Activated CD8-positive, alpha-beta memory T cell treated with anti-CD3 and anti-CD28 coated beads for 1 hour (primary cell): ENCODE measurements at regions not wholly inside any gene's neighbourhood (a gene's known extent, or its start where the extent isn't known, plus 50 kb on each side); places are given as distances from the start of the nearest gene placed in this dataset.

Experiments used
- DNase-seq, 2 donors: peaks; one replicate each; pipeline ENCODE4 v3.0.0-alpha.2; 2020; ENCODE audit warnings: low read depth in 1 of 2; ENCODE audit errors: extremely low read depth in 1 of 2

DNA sequence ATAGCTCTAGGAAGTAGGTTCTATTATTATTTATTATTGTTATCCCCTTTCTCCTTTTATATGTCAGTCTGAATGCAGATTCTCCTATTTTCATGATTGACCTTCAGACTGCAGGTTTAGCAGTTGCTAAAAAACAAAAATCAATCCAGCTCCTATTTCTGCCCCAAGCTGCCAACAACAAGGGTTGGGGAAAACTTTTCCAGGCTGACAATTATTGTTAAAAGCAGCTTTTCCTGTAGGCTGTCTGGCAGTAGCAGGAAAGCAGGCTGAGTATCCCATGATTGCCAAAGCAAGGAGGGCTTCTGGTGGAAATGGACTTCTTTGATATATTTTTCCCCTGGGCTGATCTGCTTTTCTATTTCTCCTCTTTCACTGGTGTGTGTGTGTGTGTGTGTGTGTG, 78.0 kb upstream of the CTLA4 start:
- no peak for DNase-seq

DNA sequence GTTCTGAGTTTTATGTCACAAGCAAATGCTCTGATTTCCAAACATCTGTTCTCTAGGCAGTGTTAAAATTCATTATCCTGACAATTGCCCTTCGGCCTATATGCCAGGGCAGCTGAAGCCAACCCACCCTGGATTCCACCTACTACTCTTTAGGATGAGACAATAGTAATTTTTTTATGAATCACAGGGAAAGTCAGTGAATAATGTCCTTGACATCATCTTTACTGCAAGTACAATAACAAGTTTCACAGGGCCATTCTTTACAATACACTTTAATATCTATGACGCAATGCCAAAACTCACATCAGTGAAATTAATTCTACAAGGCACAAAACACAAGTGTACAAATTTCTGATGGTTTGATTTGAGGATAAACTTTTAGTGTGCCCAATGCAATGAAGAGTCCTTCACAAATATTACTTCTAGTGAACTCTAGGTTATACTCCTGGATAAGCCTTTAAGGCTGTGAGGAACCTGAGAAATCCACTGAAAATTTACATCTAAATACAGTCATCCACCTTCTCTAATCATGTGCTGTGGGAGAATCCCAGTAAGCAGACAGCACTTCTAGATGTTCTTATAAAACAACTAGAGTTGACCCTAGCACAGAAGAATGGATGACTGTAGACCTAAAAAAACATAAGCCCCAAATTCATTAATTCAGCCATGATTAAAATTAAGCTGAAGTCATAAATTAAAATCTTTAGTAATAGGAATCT, 77.3 kb upstream of the CTLA4 start:
- DNase-seq, result no peak

DNA sequence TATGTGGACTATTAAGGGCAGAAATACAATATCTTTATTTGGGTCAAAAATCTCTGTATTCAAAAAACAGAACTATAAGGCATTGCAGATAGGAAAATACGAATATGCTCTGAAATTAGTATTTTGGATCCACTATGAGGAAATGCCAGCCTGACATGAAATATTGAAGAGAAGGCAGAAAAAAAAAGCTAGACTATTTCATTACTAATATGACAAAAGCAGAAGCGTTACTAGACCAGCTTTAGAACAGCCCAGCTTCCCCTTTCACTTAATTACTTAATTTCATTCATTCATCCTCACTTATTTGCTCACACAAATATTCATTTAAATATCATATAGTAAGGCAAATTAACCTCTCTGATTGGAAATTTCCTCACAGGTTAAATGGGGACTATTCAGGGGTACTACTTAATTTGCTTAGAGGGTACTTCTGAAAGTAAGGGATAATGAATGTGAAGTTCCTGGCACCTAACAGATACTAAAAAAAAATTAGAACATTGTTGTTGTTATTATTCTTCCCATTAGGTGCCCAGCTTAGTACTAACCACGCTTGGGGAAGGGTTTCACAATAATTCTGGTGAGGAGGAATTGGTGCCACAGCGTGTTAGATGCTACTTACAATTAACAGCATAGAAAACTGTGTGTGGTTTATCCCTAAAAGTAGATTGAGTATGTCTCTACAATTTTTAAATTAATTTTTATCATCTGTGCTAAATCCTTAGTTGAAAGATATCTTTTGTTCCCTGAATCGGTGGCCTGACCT, 71.1 kb upstream of the CTLA4 start:
- no peak for DNase-seq

- no peak for DNase-seq
Measured at GRCh38 chr2:203797276-203797675, 70.3 kb upstream of the CTLA4 start.

DNA sequence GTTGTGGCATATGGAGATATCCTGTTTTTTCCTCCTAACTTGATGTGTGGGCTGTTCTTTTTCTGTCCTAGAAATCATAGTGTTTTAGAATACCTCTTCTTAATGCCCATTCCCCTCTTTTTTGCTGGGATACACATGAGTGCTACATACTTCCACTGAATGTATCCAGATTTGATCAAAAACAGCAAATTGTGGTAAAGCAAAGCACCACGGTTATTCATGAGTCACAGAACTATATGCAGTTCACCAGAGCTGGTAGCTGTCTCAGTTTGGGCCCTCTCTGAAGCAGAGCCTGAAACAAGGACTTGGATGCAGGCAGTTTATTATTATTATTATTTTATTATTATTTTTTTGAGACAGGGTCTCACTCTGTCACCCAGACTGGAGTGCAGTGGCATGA, 69.9 kb upstream of the CTLA4 start:
- no peak for DNase-seq

DNA sequence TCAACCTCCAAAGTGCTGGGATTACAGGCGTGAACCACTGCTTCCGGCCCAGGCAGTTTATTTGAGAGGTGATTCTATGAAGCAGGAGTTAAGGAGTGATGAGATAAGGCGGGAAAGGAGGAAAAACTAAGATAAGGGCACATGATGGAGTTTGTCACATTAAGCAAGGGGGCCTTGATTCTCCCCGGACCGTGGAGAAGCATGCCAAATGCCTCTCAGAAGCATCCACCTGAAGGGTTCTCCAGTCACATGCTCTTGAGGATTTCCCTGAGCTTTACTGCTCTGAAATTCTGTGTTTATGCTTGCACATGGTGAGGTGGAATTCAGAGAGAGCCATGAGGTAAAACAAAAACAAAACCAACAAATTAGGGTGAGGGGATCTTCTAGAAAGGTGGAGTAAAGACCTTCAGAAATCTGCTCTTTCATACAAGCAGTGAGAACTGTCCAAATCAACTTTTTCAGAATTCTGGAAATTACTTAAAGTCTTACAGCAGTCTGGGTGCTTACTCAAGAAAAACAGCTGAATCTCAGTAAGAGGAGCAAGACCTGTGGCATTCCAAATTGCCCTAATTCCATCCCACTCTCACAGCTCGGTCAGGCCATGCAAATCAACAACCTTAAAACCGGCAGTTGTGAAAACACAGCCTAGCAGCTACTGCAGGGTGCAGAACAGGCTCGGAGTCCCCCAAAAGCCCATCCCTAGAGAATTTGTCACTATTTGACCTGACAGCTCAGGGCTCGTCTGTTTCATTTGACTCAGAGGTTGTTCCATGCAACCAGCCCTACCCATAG, 69.1 kb upstream of the CTLA4 start:
- no peak for DNase-seq

DNA sequence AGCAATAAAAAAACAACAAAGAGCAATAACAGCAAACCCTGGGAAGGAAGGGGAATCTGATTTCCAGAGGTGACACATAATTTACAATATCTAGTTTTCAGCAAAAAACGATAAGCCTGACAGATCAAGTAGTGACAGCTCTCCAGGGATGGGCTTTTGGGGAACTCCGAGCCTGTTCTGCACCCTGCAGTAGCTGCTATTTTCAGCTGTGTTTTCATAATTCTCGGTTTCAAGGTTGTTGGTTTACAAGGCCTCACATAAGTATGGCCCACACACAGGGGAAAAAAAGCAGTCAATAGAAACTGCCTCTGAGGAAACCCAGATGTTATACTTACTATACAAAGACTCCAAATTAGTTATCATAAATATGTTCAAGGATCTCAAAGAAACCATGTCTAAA, 67.7 kb upstream of the CTLA4 start:
- no peak for DNase-seq

- DNase-seq, result no peak
Measured at GRCh38 chr2:203800783-203801182, 66.8 kb upstream of the CTLA4 start.

DNA sequence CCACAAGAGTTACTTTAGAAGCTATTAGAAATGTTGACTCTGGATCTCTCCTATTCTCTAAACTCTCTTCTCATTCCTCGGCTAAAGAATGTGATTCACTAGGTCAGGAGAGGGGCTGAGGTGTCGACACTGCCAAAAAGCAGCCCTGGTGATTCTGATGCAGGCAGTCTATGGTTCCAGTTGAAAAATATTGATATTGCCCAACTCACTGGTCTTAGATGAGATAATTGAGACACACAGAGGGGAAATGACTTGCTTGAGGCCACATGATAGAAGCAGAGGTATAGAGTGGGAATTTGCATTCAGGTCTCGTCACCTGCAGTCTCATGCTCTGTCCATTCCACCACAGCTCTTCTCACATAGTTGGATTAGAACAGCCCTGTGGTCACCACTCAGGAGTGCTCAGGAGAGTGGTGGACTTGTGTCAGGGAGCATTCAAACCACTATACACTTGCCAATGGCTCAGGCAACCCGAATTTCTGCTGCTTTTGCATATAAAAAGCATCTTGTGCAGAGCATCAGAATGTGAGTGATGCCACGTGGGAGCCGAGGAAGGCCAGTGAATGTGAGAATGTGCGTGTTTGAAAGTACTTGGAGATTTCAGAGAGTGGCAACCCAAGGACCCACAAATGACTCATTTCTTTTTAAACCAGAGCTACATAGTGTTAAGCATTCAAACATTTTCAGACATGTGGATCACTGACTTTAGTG, 65.1 kb upstream of the CTLA4 start:
- no peak for DNase-seq

- DNase-seq, result no peak
Measured at GRCh38 chr2:203803053-203803429, 64.5 kb upstream of the CTLA4 start.

- no peak for DNase-seq
Measured at GRCh38 chr2:203804070-203804469, 63.5 kb upstream of the CTLA4 start.

GRCh38 chr2:203804764-203805485, 62.6 kb upstream of the CTLA4 start:
- DNase-seq, result no peak

- no peak for DNase-seq
Measured at GRCh38 chr2:203805486-203805838, 62.1 kb upstream of the CTLA4 start.

DNA sequence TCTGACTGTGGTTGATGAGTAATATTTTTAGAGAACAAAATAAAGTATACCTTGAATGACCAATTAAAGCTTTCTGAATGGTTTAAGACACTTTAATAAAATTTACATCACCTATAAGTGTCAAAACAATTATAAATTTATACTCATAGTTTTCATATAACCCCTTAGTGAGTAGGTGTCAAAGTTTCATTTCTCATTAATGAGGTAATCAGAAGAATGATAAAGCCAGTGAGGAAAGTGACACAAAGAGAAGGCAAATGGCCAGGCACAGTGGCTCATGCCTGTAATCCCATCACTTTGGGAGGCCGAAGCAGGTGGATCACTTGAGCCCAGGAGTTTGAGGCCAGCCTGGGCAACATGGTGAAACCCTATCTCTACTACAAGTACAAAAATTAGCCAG, 60.8 kb upstream of the CTLA4 start:
- no peak for DNase-seq

- DNase-seq, result no peak
Measured at GRCh38 chr2:203808046-203808750, 59.4 kb upstream of the CTLA4 start.

DNA sequence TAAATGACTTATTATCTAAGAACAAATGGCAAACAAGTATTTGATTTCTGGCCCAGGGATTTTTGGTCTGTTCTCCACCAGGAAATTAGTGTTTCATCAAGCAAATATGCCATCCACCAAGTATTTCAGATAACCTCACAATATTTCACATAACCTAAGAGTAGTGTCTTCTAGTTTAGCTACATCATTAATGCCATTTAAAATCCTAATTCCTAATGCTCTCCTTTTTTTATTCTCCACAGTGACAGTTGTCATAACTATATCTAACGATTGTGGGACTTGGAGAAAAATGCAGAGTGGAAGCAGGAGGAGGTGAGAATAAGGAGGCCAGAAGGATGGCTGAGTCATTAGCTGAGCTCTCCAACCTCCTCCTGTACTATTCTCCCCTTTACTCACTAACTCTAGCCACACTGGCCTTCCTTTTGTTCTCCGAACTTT, 58.5 kb upstream of the CTLA4 start:
- no peak for DNase-seq

- no peak for DNase-seq
Measured at GRCh38 chr2:203809991-203810510, 57.5 kb upstream of the CTLA4 start.

DNA sequence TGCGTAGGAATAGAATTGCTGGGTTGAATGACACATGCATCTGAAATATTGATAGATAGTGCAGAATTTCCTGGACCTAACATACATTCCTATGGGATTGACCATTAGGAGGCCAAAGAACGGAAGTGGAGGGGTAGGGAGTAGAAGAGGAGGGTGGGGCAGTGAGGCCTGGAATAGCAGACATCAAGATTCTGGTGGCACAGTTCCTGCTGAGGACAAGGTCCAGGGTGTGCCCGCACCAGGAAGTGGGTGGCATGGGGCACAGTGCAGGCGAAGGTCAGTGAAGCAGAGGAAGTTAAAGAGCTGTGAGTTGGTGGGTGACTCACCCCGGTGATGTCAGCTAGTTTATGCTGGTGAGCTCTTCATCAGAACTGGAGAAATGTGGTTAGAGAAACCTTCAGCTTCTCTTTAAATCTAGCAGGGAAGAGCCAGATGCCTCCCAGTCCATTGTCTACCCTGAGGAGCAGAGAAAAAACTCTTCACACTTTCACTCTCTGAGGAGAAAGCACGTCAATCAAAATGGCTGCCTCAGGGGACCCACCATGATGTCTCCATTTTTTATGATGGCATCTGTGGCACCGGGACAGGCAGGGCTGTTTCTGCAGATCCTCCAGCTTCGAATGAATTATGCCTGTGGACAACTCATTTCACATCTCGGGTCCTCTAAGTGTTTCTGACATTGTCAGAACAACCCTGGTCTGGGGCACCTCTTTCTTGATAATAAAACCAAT, 55.9 kb upstream of the CTLA4 start:
- DNase-seq, result peak; percentile 14 to 39
